ENCODE measurements at regions not wholly inside any gene's neighbourhood (a gene's known extent, or its start where the extent isn't known, plus 50 kb on each side); places are given as distances from the start of the nearest gene placed in this dataset.

DNA sequence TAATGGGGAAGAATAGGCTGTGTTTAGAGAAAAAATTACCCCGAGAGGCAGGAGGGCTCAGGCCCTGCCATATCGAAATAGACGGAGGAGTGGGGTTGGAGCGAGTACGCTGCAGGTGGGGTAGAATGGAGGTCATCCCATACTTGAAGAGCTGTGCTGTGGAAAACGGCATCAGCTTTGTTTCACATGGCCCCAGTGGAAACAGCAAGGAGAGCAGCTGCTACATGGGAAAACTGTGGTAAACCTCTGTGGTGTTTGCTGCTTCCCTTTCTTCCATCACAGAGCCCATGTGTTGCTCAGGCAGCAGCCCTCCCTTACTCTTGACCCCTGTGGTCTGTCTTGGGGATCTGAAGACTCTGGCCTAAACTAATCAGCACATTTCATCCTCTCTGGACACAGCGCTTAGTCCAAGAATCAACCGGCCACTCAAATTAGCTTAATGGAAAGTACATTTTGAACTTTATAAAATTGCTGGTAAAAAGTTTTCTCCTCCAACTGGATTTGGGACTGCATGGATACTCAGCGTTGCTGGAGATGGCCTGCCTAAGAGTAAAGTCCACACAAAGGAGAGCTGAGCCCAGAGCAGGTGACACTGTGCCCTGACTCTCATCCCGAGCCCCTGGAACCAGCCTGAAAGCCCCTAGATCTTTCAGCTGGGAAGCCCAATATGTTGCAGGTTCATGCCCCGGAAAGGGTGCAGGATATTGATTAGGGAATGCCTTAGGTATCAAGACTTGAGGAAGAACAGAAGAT, 127.1 kb upstream of the GADD45A start:
- no peak for TF ChIP-seq EZH2 (IDR thresholded peaks at IDR 0.05; ENCODE audit: insufficient read depth, poor library complexity, severe bottlenecking)
- TF ChIP-seq EZH2phosphoT487 (IDR thresholded peaks at IDR 0.05; ENCODE audit: insufficient read depth, low read depth): no peak
